GM12874 (cell line): ENCODE measurements at regions not wholly inside any gene's neighbourhood (a gene's known extent, or its start where the extent isn't known, plus 50 kb on each side); places are given as distances from the start of the nearest gene placed in this dataset.

ENCODE experiments used
- TF ChIP-seq, protein P1 (sequence below): IDR thresholded peaks from 2 replicates; pipeline ENCODE4 v1.5.1; 2011; ENCODE audit warnings: low read depth, mild to moderate bottlenecking, control low read depth, low read length, moderate library complexity; ENCODE audit not compliant: insufficient read depth

DNA sequence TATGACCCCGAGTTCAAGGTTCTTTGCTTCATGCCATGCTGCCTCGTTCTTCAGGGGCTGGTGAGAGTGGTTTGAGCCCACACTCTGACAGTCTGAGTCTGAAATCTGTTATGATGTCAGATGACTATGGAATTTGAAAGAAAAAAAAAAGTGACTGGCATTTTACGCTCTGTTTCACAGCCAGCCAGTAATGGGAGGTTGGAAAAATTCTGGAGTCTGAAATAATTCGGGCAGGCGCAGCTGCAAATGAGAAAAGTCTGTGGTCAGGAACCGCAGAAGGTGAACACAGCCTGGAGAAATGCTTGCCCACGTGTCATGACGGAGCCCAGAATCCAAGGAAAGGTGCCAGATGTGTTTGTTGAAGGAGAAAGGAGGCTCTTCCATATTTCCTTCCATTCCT is 269.8 kb upstream of the PWP1 start:
- TF ChIP-seq, protein P1, sequence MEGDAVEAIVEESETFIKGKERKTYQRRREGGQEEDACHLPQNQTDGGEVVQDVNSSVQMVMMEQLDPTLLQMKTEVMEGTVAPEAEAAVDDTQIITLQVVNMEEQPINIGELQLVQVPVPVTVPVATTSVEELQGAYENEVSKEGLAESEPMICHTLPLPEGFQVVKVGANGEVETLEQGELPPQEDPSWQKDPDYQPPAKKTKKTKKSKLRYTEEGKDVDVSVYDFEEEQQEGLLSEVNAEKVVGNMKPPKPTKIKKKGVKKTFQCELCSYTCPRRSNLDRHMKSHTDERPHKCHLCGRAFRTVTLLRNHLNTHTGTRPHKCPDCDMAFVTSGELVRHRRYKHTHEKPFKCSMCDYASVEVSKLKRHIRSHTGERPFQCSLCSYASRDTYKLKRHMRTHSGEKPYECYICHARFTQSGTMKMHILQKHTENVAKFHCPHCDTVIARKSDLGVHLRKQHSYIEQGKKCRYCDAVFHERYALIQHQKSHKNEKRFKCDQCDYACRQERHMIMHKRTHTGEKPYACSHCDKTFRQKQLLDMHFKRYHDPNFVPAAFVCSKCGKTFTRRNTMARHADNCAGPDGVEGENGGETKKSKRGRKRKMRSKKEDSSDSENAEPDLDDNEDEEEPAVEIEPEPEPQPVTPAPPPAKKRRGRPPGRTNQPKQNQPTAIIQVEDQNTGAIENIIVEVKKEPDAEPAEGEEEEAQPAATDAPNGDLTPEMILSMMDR = no peak

DNA sequence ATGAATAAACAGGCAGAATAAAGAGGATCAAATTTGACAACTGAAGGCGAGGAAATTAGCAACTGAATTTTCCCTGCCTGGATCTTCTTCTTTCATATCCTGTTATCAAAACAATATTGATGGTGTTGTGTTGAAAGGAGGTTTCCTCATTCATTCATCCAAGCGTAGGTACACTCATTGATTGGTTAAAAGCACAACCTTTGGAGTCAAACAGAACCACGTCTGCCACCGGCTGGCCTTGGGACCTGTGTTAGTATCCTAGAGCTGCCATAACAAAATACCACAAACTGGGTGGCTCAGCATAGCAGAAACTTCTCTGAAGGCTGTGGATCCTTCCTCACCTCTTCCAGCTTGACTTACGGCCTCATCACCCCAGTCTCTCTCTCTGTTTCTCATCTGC is 268.6 kb upstream of the PWP1 start:
- TF ChIP-seq, protein P1 = no peak

DNA sequence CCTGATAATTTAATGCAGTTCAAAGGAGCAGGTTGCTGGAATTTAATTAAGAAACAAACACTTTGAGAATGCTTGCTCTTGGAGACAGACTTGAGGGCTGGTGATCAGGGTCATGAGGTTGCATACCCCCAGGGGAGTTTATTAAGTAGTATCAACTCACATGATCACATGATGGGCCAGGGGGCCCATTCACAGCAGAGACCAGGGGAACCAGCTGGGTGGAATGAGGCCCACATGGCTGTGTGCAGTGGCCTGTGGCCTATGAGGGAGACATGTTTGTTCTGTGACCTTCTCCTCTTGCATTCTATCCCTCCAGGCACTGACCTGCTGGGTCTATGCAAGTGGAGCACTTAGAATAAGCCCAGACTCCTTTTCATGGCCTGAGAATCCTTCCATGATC is 266.6 kb upstream of the PWP1 start:
- TF ChIP-seq, protein P1 = no peak

DNA sequence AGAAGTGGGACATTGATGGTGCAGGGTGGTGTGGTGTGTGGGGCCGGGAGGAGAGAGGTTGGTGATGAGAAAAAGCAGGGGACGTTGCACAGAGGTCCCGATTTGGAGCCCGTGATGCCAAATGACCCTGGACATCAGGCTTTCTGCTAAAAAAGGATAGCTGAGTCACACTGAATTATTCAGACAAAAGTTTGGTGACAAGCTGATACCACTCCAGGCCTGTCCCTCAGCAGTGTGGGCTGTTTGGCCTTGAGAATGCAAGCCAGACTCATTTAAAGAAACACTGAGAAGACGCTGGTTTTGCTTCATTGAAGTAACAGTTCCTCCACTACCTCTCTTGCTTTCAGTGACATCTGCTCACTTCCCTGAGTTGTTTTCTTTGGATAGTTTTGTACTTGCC is 262.1 kb upstream of the PWP1 start:
- TF ChIP-seq, protein P1 = no peak

DNA sequence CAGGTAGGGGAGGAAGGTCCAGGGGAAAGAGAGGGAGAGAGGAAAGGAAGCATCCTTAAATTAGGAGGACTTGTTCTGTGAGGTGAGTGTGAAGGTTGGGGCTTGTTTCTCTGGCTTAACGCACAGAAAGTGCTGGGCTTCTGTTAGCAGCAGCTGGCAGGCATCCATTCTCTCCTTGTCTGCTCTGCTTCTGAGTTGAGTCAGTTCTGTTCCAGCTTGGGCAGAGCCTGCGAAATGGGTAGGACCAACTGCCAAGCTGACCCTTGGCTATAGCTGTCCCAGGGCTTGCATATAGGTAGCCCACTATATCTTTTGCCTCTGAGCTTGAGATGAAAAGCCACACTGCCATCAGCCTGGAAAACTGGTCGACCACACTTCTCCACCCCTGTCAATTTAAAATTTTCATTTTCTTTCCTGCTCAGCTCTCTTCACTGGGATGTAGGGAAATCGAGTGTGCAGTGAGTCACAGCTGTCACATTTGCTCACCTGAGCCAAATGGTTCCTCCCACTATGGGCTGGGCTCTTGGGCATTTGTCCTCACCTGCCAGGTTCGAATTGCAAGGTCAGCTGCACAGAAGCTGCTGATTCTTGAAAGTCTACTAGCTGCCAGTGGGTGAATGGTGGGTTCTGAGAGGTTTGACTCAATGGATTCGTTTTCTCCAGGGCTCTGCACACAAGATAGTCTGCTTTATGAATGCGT is 256.4 kb upstream of the PWP1 start:
- TF ChIP-seq, protein P1 = no peak

DNA sequence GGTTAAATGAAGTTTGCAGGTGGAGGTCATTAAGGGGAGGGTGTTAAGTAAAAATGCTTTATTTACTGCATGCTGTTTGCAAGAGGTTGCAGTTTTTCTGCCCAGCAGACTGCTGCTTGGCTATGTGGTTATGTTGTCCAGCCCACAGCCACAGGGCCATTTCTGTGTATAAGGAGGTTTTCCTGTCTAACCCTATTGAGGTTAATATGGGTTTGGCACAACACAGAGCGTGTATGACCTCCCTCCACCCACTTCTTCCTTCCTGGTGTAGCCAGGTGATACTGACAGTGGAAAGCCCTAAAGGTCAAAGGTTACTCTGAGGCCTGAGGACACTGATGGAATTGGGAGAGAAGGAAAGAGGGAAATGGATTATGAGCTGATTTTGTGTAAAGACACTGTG is 253.7 kb upstream of the PWP1 start:
- TF ChIP-seq, protein P1 = no peak

DNA sequence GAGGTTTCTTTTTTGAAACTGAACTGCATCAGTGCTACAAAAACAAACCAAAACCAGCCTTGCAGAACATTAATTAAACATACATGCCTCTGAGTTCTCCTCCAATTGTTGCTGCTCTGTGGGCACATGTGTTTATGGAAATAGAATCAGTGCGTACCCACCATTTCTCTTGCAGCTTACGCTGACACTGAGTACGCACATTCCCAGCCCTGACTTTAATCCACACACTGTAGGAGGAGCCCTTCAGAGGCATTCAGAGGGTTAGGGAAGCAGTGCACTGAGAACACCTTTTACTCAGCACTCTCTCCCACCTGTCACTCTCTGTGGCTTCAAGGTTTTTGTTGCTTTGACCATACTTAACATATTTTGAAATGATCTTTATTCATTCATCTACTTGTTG is 250.5 kb upstream of the PWP1 start:
- TF ChIP-seq, protein P1 = no peak
